ENCODE measurements at regions not wholly inside any gene's neighbourhood (a gene's known extent, or its start where the extent isn't known, plus 50 kb on each side); places are given as distances from the start of the nearest gene placed in this dataset.

DNA sequence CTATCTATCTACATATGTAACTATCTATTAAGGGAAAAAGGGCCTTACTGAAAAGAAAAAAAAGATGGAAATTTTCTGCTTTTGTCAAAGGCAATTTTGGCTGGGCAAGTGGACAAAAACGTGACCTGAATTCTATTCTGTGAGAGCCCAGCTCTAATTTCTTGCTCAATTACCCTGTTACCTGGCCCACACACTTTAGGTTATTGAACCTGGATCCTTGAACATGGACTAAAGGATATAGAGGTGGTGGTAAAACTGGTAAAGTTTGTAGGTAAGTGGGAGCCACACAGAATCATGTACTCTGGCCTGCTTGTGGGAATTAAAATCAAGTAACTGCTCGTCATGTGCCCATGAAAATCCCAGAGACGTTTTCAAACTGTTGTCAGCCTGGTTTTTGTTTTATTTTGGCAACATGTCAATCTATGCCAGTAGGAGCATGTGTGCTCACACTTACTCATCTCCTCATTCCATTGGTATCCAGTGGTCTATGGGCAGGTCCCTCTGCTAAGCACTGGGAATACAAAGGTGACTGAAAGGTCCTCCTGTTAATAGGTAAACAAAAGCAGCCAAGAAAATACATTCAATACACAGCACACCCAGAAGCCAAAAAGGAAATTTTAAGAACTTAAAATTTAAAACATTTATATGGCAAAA lies 113.7 kb upstream of the WARS2 start:
- TF ChIP-seq, protein P1, sequence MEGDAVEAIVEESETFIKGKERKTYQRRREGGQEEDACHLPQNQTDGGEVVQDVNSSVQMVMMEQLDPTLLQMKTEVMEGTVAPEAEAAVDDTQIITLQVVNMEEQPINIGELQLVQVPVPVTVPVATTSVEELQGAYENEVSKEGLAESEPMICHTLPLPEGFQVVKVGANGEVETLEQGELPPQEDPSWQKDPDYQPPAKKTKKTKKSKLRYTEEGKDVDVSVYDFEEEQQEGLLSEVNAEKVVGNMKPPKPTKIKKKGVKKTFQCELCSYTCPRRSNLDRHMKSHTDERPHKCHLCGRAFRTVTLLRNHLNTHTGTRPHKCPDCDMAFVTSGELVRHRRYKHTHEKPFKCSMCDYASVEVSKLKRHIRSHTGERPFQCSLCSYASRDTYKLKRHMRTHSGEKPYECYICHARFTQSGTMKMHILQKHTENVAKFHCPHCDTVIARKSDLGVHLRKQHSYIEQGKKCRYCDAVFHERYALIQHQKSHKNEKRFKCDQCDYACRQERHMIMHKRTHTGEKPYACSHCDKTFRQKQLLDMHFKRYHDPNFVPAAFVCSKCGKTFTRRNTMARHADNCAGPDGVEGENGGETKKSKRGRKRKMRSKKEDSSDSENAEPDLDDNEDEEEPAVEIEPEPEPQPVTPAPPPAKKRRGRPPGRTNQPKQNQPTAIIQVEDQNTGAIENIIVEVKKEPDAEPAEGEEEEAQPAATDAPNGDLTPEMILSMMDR (conservative IDR thresholded peaks at IDR 0.05; ENCODE audit: low read length), result no peak
- no peak for TF ChIP-seq EZH2phosphoT487 (IDR thresholded peaks at IDR 0.05; ENCODE audit: borderline replicate concordance)

Measured in Loucy (cell line).